Activated naive CD8-positive, alpha-beta T cell treated with anti-CD3 and anti-CD28 coated beads, Interleukin-2, amount 50 U/mL, for 24 hours (primary cell): ENCODE measurements at regions not wholly inside any gene's neighbourhood (a gene's known extent, or its start where the extent isn't known, plus 50 kb on each side); places are given as distances from the start of the nearest gene placed in this dataset.

ENCODE experiments used
- ATAC-seq: fragments of 150-1000 bp; cut with Tn5 transposase; one replicate; pipeline ENCODE4 v1.10.0; 2021
- DNase-seq: peaks from one replicate; pipeline ENCODE4 v3.0.0; 2021
- H3K27ac Mint-ChIP-seq: one replicate; pipeline ENCODE4 v1.8.0; 2021; ENCODE audit warnings: mild to moderate bottlenecking, mixed read lengths
- H3K27me3 Mint-ChIP-seq: one replicate; pipeline ENCODE4 v1.8.0; 2021; ENCODE audit warnings: mixed read lengths
- H3K36me3 Mint-ChIP-seq: one replicate; pipeline ENCODE4 v1.8.0; 2021; ENCODE audit warnings: low read depth, mixed read lengths
- H3K4me1 Mint-ChIP-seq: one replicate; pipeline ENCODE4 v1.8.0; 2021; ENCODE audit warnings: mixed read lengths
- H3K4me3 Mint-ChIP-seq: one replicate; pipeline ENCODE4 v1.8.0; 2021; ENCODE audit warnings: mild to moderate bottlenecking, moderate library complexity, mixed read lengths
- H3K9me3 Mint-ChIP-seq: one replicate; pipeline ENCODE4 v1.8.0; 2021; ENCODE audit warnings: mixed read lengths

GRCh38 chr3:66165660-66166059 is 55.1 kb upstream of the SLC25A26 start:
- H3K4me3 Mint-ChIP-seq: no peak overlapping the region
- no peaks in the 10 kb centered on the region for H3K9me3 Mint-ChIP-seq
- peaks cover 3% of the 10 kb centered on the region for H3K27me3 Mint-ChIP-seq
- H3K36me3 Mint-ChIP-seq: no peaks in the 10 kb centered on the region
- no peak for ATAC-seq
- H3K27ac Mint-ChIP-seq: no peak overlapping the region
- H3K4me1 Mint-ChIP-seq: no peaks in the 10 kb centered on the region
- DNase-seq: no peak

- no peak for ATAC-seq
- Mint-ChIP-seq H3K9me3 (no peaks in the 10 kb centered on the region), H3K4me3 (no peak overlapping the region), H3K4me1 (no peaks in the 10 kb centered on the region), H3K36me3 (no peaks in the 10 kb centered on the region), H3K27ac (no peak overlapping the region), H3K27me3 (peaks cover 2% of the 10 kb centered on the region)
- no peak for DNase-seq
These were observed 56.6 kb upstream of the SLC25A26 start for GRCh38 chr3:66164155-66164554.

GRCh38 chr3:66163222-66163621 is 57.6 kb upstream of the SLC25A26 start:
- H3K27me3 Mint-ChIP-seq: peaks cover 2% of the 10 kb centered on the region
- ATAC-seq: no peak
- H3K4me3 Mint-ChIP-seq: no peak overlapping the region

GRCh38 chr3:66162766-66163165 is 58.0 kb upstream of the SLC25A26 start:
- Mint-ChIP-seq H3K27ac (no peak overlapping the region), H3K4me1 (no peaks in the 10 kb centered on the region), H3K4me3 (no peak overlapping the region), H3K36me3 (no peaks in the 10 kb centered on the region), H3K9me3 (no peaks in the 10 kb centered on the region), H3K27me3 (peaks cover 2% of the 10 kb centered on the region)
- DNase-seq (no peak), ATAC-seq (no peak)

More at GRCh38 chr3:66163222-66163621, 57.6 kb upstream of the SLC25A26 start:
- no peaks in the 10 kb centered on the region for H3K4me1 Mint-ChIP-seq
- no peaks in the 10 kb centered on the region for H3K9me3 Mint-ChIP-seq
- no peak for DNase-seq
- H3K36me3 Mint-ChIP-seq: no peaks in the 10 kb centered on the region
- H3K27ac Mint-ChIP-seq: no peak overlapping the region

GRCh38 chr3:66158933-66159683 is 61.7 kb upstream of the SLC25A26 start:
- no peaks in the 10 kb centered on the region for H3K9me3 Mint-ChIP-seq
- DNase-seq (no peak), ATAC-seq (no peak)
- H3K36me3 Mint-ChIP-seq: no peaks in the 10 kb centered on the region
- H3K27me3 Mint-ChIP-seq: peaks cover 5% of the 10 kb centered on the region
- no peak overlapping the region for H3K27ac Mint-ChIP-seq
- H3K4me1 Mint-ChIP-seq: no peaks in the 10 kb centered on the region
- no peak overlapping the region for H3K4me3 Mint-ChIP-seq

- no peak for ATAC-seq
- no peaks in the 10 kb centered on the region for H3K36me3 Mint-ChIP-seq
- no peak overlapping the region for H3K27ac Mint-ChIP-seq
- no peak overlapping the region for H3K4me3 Mint-ChIP-seq
- no peaks in the 10 kb centered on the region for H3K4me1 Mint-ChIP-seq
- DNase-seq: no peak
- no peaks in the 10 kb centered on the region for H3K9me3 Mint-ChIP-seq
- peaks cover 12% of the 10 kb centered on the region for H3K27me3 Mint-ChIP-seq
These were observed 66.3 kb upstream of the SLC25A26 start for GRCh38 chr3:66154444-66154861.

GRCh38 chr3:66153481-66154443 is 67.0 kb upstream of the SLC25A26 start:
- Mint-ChIP-seq H3K27ac (no peak overlapping the region), H3K9me3 (no peaks in the 10 kb centered on the region), H3K36me3 (no peaks in the 10 kb centered on the region), H3K27me3 (peaks cover 12% of the 10 kb centered on the region), H3K4me3 (no peak overlapping the region), H3K4me1 (no peaks in the 10 kb centered on the region)
- DNase-seq: no peak
- no peak for ATAC-seq

- Mint-ChIP-seq H3K27ac (no peak overlapping the region), H3K4me3 (no peak overlapping the region), H3K9me3 (no peaks in the 10 kb centered on the region), H3K27me3 (peaks cover 12% of the 10 kb centered on the region), H3K36me3 (no peaks in the 10 kb centered on the region), H3K4me1 (no peaks in the 10 kb centered on the region)
- ATAC-seq: no peak
- DNase-seq: no peak
These were observed 68.5 kb upstream of the SLC25A26 start for GRCh38 chr3:66152336-66152735.

- no peaks in the 10 kb centered on the region for H3K4me1 Mint-ChIP-seq
- no peak overlapping the region for H3K4me3 Mint-ChIP-seq
- ATAC-seq (no peak), DNase-seq (no peak)
- no peak overlapping the region for H3K27ac Mint-ChIP-seq
- no peaks in the 10 kb centered on the region for H3K9me3 Mint-ChIP-seq
- no peaks in the 10 kb centered on the region for H3K36me3 Mint-ChIP-seq
- H3K27me3 Mint-ChIP-seq: peaks cover 12% of the 10 kb centered on the region
These were observed 69.8 kb upstream of the SLC25A26 start for GRCh38 chr3:66150977-66151376.

GRCh38 chr3:66149269-66149668 is 71.5 kb upstream of the SLC25A26 start:
- Mint-ChIP-seq H3K4me3 (no peak overlapping the region), H3K9me3 (no peaks in the 10 kb centered on the region), H3K27ac (no peak overlapping the region), H3K36me3 (no peaks in the 10 kb centered on the region), H3K27me3 (peaks cover 10% of the 10 kb centered on the region), H3K4me1 (no peaks in the 10 kb centered on the region)
- no peak for ATAC-seq
- no peak for DNase-seq

- Mint-ChIP-seq H3K27me3 (peaks cover 4% of the 10 kb centered on the region), H3K4me1 (no peaks in the 10 kb centered on the region), H3K9me3 (no peaks in the 10 kb centered on the region), H3K27ac (no peak overlapping the region), H3K4me3 (no peak overlapping the region), H3K36me3 (no peaks in the 10 kb centered on the region)
- DNase-seq: no peak
- ATAC-seq: no peak
These were observed 75.4 kb upstream of the SLC25A26 start for GRCh38 chr3:66145408-66145733.

GRCh38 chr3:66144568-66145407 is 76.0 kb upstream of the SLC25A26 start:
- Mint-ChIP-seq H3K9me3 (no peaks in the 10 kb centered on the region), H3K27me3 (peaks cover 4% of the 10 kb centered on the region), H3K36me3 (no peaks in the 10 kb centered on the region), H3K27ac (no peak overlapping the region), H3K4me3 (no peak overlapping the region), H3K4me1 (no peaks in the 10 kb centered on the region)
- no peak for ATAC-seq
- no peak for DNase-seq

- no peaks in the 10 kb centered on the region for H3K36me3 Mint-ChIP-seq
- DNase-seq (no peak), ATAC-seq (no peak)
- no peak overlapping the region for H3K27ac Mint-ChIP-seq
- H3K4me3 Mint-ChIP-seq: no peak overlapping the region
- no peaks in the 10 kb centered on the region for H3K4me1 Mint-ChIP-seq
- H3K27me3 Mint-ChIP-seq: peaks cover 10% of the 10 kb centered on the region
- H3K9me3 Mint-ChIP-seq: no peaks in the 10 kb centered on the region
These were observed 78.7 kb upstream of the SLC25A26 start for GRCh38 chr3:66142079-66142478.

- Mint-ChIP-seq H3K4me3 (no peak overlapping the region), H3K4me1 (no peaks in the 10 kb centered on the region), H3K36me3 (no peaks in the 10 kb centered on the region), H3K9me3 (no peaks in the 10 kb centered on the region), H3K27me3 (peaks cover 10% of the 10 kb centered on the region), H3K27ac (no peak overlapping the region)
- DNase-seq: no peak
- ATAC-seq: no peak
These were observed 79.9 kb upstream of the SLC25A26 start for GRCh38 chr3:66140743-66141372.
